Ascending aorta (tissue), 2 donors: ENCODE measurements at regions not wholly inside any gene's neighbourhood (a gene's known extent, or its start where the extent isn't known, plus 50 kb on each side); places are given as distances from the start of the nearest gene placed in this dataset.

Experiments
- DNase-seq, 2 donors: peaks; one replicate each; pipeline ENCODE4 v3.0.0-alpha.2; 2019; ENCODE audit warnings: low spot score in 2 of 2
- H3K27ac ChIP-seq, 2 donors: fragments of 200-600 bp; sonication (generic); one replicate each; pipeline ENCODE4 v1.5.1; 2016 to 2017; ENCODE audit warnings: mild to moderate bottlenecking in 1 of 2
- H3K27me3 ChIP-seq: fragments of 200-600 bp; sonication (generic); one replicate; pipeline ENCODE4 v1.5.1; 2017
- H3K36me3 ChIP-seq, 2 donors: fragments of 200-600 bp; sonication (generic); one replicate each; pipeline ENCODE4 v1.5.1; 2016
- H3K4me1 ChIP-seq, 2 donors: fragments of 200-600 bp; sonication (generic); one replicate each; pipeline ENCODE4 v1.5.1; 2016 to 2017; ENCODE audit warnings: mild to moderate bottlenecking in 1 of 2
- H3K4me3 ChIP-seq, 2 donors: fragments of 200-600 bp; sonication (generic); one replicate each; pipeline ENCODE4 v1.5.1; 2016 to 2017; ENCODE audit warnings: mild to moderate bottlenecking in 1 of 2
- H3K9me3 ChIP-seq, 2 donors: fragments of 200-600 bp; sonication (generic); one replicate each; pipeline ENCODE4 v1.5.1; 2016
- CTCF ChIP-seq, 3 experiments: fragments of 200-600 bp in 2 of 3; fragments of 450-650 bp in 1 of 3; sonication (generic) in 2 of 3; IDR thresholded peaks; one replicate each; pipeline ENCODE4 v1.5.1; 2016 to 2019; ENCODE audit warnings: antibody characterized with exemption in 3 of 3, mild to moderate bottlenecking in 1 of 3, moderate library complexity in 1 of 3
- intact Hi-C: fragments of 100-400 bp; cut with DNase I; formaldehyde crosslinking; loops from one replicate; pipeline ENCODE4 v1.15.1; 2023

- H3K9me3 ChIP-seq = no peaks in the 10 kb centered on the region
- TF ChIP-seq CTCF (IDR thresholded peaks at IDR 0.05) = no peak
- H3K36me3 ChIP-seq = no peaks in the 10 kb centered on the region
- H3K27ac ChIP-seq = peak overlapping the region in 1 of 2 donors; percentile 16
- H3K4me3 ChIP-seq = no peak overlapping the region
- H3K4me1 ChIP-seq = peaks cover 3% of the 10 kb centered on the region in 2 donors
- intact Hi-C loops = no loop called here
- no peak for DNase-seq
- no peaks in the 10 kb centered on the region for H3K27me3 ChIP-seq
Observed at GRCh38 chr1:100622966-100623762, 85.2 kb downstream of the GPR88 start.

GRCh38 chr1:100624886-100625610, 87.1 kb downstream of the GPR88 start:
- H3K9me3 ChIP-seq = no peaks in the 10 kb centered on the region
- H3K4me3 ChIP-seq = no peak overlapping the region
- no peaks in the 10 kb centered on the region for H3K36me3 ChIP-seq
- no peaks in the 10 kb centered on the region for H3K27me3 ChIP-seq
- TF ChIP-seq CTCF (IDR thresholded peaks at IDR 0.05) = no peak
- no peak for DNase-seq
- no peak overlapping the region for H3K27ac ChIP-seq
- peaks cover 3 to 8% of the 10 kb centered on the region in 2 donors for H3K4me1 ChIP-seq
- intact Hi-C loops = no loop called here

- Histone ChIP-seq H3K27ac (no peak overlapping the region), H3K4me1 (peaks cover 6 to 8% of the 10 kb centered on the region in 2 donors), H3K36me3 (no peaks in the 10 kb centered on the region), H3K27me3 (no peaks in the 10 kb centered on the region), H3K4me3 (no peak overlapping the region), H3K9me3 (no peaks in the 10 kb centered on the region)
- DNase-seq = no peak
- TF ChIP-seq CTCF (IDR thresholded peaks at IDR 0.05) = no peak
- intact Hi-C loops = no loop called here
Observed at GRCh38 chr1:100626397-100626796, 88.5 kb downstream of the GPR88 start.

GRCh38 chr1:100627054-100627716, 89.2 kb downstream of the GPR88 start:
- no peak overlapping the region for H3K4me3 ChIP-seq
- H3K36me3 ChIP-seq = no peaks in the 10 kb centered on the region
- H3K27ac ChIP-seq = peak overlapping the region in 1 of 2 donors; percentile 44
- TF ChIP-seq CTCF (IDR thresholded peaks at IDR 0.05) = no peak
- H3K4me1 ChIP-seq = peaks cover 3 to 8% of the 10 kb centered on the region in 2 donors
- no peak for DNase-seq
- no peaks in the 10 kb centered on the region for H3K27me3 ChIP-seq
- intact Hi-C loops = no loop called here
- H3K9me3 ChIP-seq = no peaks in the 10 kb centered on the region

- Histone ChIP-seq H3K36me3 (no peaks in the 10 kb centered on the region), H3K27ac (peak overlapping the region; percentile 27 to 59), H3K4me1 (peaks cover 3 to 8% of the 10 kb centered on the region in 2 donors), H3K4me3 (no peak overlapping the region), H3K9me3 (no peaks in the 10 kb centered on the region), H3K27me3 (no peaks in the 10 kb centered on the region)
- DNase-seq = no peak
- intact Hi-C loops = no loop called here
- TF ChIP-seq CTCF (IDR thresholded peaks at IDR 0.05) = no peak
Observed at GRCh38 chr1:100627936-100628335, 90.0 kb downstream of the GPR88 start.
